Breast epithelium (tissue), 3 donors: ENCODE measurements at regions not wholly inside any gene's neighbourhood (a gene's known extent, or its start where the extent isn't known, plus 50 kb on each side); places are given as distances from the start of the nearest gene placed in this dataset.

Experiments
- CTCF ChIP-seq, 3 donors: fragments of 450-650 bp; IDR thresholded peaks; one replicate each; pipeline ENCODE4 v1.5.1; 2016 to 2017; ENCODE audit warnings: antibody characterized with exemption in 3 of 3, mild to moderate bottlenecking in 3 of 3, moderate library complexity in 3 of 3
- POLR2A ChIP-seq: fragments of 450-650 bp; IDR thresholded peaks from one replicate; pipeline ENCODE4 v1.6.1; 2016; ENCODE audit warnings: antibody characterized with exemption, mild to moderate bottlenecking, moderate library complexity
- POLR2AphosphoS5 ChIP-seq, 3 donors: sonication (generic); formaldehyde crosslinking; IDR thresholded peaks; one replicate each; pipeline ENCODE4 v1.6.1; 2017; ENCODE audit warnings: antibody characterized with exemption in 3 of 3

DNA sequence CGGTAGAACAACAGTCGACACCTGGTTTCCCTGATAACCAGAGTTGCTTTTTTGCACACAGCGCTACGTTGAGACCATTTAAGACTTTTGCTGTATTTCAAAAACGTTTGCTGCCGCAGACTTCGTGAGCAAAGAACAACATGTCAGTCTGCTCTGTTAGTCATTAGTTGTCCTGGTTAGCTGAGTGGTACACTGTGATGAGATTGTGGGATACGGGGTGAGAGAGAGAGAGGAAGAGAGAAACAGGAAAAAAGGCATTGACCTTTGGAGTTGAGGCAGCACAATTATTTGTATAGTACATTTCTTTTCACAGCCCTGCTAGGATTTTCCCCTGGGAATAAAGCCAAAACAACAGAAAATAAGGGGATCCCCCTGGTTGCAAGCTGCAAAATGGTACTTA lies 306.1 kb upstream of the WWC1 start:
- TF ChIP-seq CTCF (IDR thresholded peaks at IDR 0.05) (no peak), POLR2AphosphoS5 (IDR thresholded peaks at IDR 0.05) (no peak), POLR2A (no peak)
